ENCODE measurements at regions not wholly inside any gene's neighbourhood (a gene's known extent, or its start where the extent isn't known, plus 50 kb on each side); places are given as distances from the start of the nearest gene placed in this dataset.
A peak's percentile ranks its signal among the peaks of the same experiment; 100 is the strongest.

DNA sequence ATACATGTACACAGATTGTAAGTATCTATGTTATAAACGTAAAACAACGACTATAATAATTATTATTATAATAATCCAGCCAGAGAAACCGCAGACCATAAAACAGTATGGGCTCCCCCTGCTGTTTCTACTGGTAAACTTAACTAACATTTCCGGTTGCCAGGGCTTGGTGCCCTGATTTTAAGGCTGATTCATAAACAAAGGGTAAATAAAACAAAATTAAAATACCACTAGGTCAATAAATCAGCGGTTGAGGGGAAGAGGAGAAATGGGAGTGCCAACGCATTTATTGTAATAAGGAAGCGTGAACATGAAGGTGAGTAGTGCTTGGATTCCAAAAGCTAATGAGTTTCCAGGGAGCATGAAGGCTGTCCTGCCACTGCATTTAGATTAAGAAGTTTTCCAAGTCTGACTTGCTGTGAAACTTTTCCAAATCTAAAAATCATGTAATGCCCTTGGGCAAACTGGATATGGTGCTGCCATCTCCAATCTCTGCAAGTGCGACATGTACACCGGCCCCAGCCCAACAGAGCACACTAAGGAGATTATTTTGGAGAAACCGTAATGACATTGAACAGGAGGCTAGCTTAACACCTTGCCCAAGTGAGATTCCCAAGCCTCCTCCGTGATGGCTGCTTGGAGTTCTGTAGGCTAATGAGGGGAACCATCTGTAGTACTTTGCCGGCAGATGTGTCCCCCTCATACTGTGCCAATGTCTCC is 50.7 kb upstream of the HNRNPA3 start:
- POLR2A ChIA-PET, result no interaction called here

More for the DNA sequence above, 50.7 kb upstream of the HNRNPA3 start:
- CTCF ChIA-PET, result interaction anchor here (0.9 to 7.9 kb wide), 22 partner anchors 11 to 1048 kb away, joined by 3 to 202 read pairs (median 4); partner anchors contain the start of genes HOXD9 and NFE2L2
- no peak overlapping the region for H3K4me3 ChIP-seq (ENCODE audit: low read depth, low read length)
- DNase-seq (ENCODE audit: low read depth, low spot score), result no peak
- TF ChIP-seq, protein P1, sequence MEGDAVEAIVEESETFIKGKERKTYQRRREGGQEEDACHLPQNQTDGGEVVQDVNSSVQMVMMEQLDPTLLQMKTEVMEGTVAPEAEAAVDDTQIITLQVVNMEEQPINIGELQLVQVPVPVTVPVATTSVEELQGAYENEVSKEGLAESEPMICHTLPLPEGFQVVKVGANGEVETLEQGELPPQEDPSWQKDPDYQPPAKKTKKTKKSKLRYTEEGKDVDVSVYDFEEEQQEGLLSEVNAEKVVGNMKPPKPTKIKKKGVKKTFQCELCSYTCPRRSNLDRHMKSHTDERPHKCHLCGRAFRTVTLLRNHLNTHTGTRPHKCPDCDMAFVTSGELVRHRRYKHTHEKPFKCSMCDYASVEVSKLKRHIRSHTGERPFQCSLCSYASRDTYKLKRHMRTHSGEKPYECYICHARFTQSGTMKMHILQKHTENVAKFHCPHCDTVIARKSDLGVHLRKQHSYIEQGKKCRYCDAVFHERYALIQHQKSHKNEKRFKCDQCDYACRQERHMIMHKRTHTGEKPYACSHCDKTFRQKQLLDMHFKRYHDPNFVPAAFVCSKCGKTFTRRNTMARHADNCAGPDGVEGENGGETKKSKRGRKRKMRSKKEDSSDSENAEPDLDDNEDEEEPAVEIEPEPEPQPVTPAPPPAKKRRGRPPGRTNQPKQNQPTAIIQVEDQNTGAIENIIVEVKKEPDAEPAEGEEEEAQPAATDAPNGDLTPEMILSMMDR (IDR thresholded peaks at IDR 0.05; ENCODE audit: insufficient read depth, low read length, missing control alignments), result peak; percentile 41

All from AG04449 (cell line).